ENCODE measurements at regions not wholly inside any gene's neighbourhood (a gene's known extent, or its start where the extent isn't known, plus 50 kb on each side); places are given as distances from the start of the nearest gene placed in this dataset.

GRCh38 chr3:159904455-159904854, 84.2 kb upstream of the IL12A start:
- H3F3A ChIP-seq (ENCODE audit: insufficient read depth) = no peaks in the 10 kb centered on the region
- no peak overlapping the region for H2AFZ ChIP-seq (ENCODE audit: low read depth, low read length, severe bottlenecking)
- no peak overlapping the region for H3K27ac ChIP-seq (ENCODE audit: low read depth, low read length)
- no peaks in the 10 kb centered on the region for H3K36me3 ChIP-seq (ENCODE audit: low read length)
- H4K20me1 ChIP-seq (ENCODE audit: low read depth, low read length) = no peaks in the 10 kb centered on the region
- no peaks in the 10 kb centered on the region for H3K9me2 ChIP-seq (replicated peaks; ENCODE audit: insufficient read depth, low read length)
- H3K9ac ChIP-seq (ENCODE audit: low read length) = no peak overlapping the region
- H3K4me2 ChIP-seq (ENCODE audit: low read depth, low read length, poor library complexity, severe bottlenecking) = no peak overlapping the region
- no peaks in the 10 kb centered on the region for H3K79me2 ChIP-seq (ENCODE audit: insufficient read depth, low read length)
- no peak for TF ChIP-seq CTCF (IDR thresholded peaks at IDR 0.05; ENCODE audit: insufficient read depth, low read length, poor library complexity, severe bottlenecking)
- no peak for TF ChIP-seq EZH2phosphoT487 (conservative IDR thresholded peaks at IDR 0.05; ENCODE audit: low read length)
- H3K4me3 ChIP-seq (ENCODE audit: insufficient read depth, low read length, poor library complexity, severe bottlenecking) = no peak overlapping the region
- no peaks in the 10 kb centered on the region for H3K9me3 ChIP-seq (ENCODE audit: insufficient read depth, low read length)
- no peaks in the 10 kb centered on the region for H3K27me3 ChIP-seq (ENCODE audit: low read length)

GRCh38 chr3:159904911-159905310, 83.7 kb upstream of the IL12A start:
- H3K79me2 ChIP-seq (ENCODE audit: insufficient read depth, low read length) = no peaks in the 10 kb centered on the region
- H2AFZ ChIP-seq (ENCODE audit: low read depth, low read length, severe bottlenecking) = no peak overlapping the region
- H3K4me2 ChIP-seq (ENCODE audit: low read depth, low read length, poor library complexity, severe bottlenecking) = no peak overlapping the region
- no peaks in the 10 kb centered on the region for H3K9me3 ChIP-seq (ENCODE audit: insufficient read depth, low read length)
- no peaks in the 10 kb centered on the region for H3K27me3 ChIP-seq (ENCODE audit: low read length)
- H3K27ac ChIP-seq (ENCODE audit: low read depth, low read length) = no peak overlapping the region
- no peaks in the 10 kb centered on the region for H3F3A ChIP-seq (ENCODE audit: insufficient read depth)
- no peaks in the 10 kb centered on the region for H3K36me3 ChIP-seq (ENCODE audit: low read length)
- H3K9ac ChIP-seq (ENCODE audit: low read length) = no peak overlapping the region
- H4K20me1 ChIP-seq (ENCODE audit: low read depth, low read length) = no peaks in the 10 kb centered on the region
- TF ChIP-seq CTCF (IDR thresholded peaks at IDR 0.05; ENCODE audit: insufficient read depth, low read length, poor library complexity, severe bottlenecking) (no peak), EZH2phosphoT487 (conservative IDR thresholded peaks at IDR 0.05; ENCODE audit: low read length) (no peak)
- no peak overlapping the region for H3K4me3 ChIP-seq (ENCODE audit: insufficient read depth, low read length, poor library complexity, severe bottlenecking)
- H3K9me2 ChIP-seq (replicated peaks; ENCODE audit: insufficient read depth, low read length) = no peaks in the 10 kb centered on the region

- Histone ChIP-seq H4K20me1 (ENCODE audit: low read depth, low read length) (no peaks in the 10 kb centered on the region), H3K4me2 (ENCODE audit: low read depth, low read length, poor library complexity, severe bottlenecking) (no peak overlapping the region), H3K79me2 (ENCODE audit: insufficient read depth, low read length) (no peaks in the 10 kb centered on the region), H3F3A (ENCODE audit: insufficient read depth) (no peaks in the 10 kb centered on the region), H2AFZ (ENCODE audit: low read depth, low read length, severe bottlenecking) (no peak overlapping the region), H3K9ac (ENCODE audit: low read length) (no peak overlapping the region), H3K36me3 (ENCODE audit: low read length) (no peaks in the 10 kb centered on the region), H3K9me3 (ENCODE audit: insufficient read depth, low read length) (no peaks in the 10 kb centered on the region), H3K27me3 (ENCODE audit: low read length) (no peaks in the 10 kb centered on the region), H3K4me3 (ENCODE audit: insufficient read depth, low read length, poor library complexity, severe bottlenecking) (no peak overlapping the region), H3K9me2 (replicated peaks; ENCODE audit: insufficient read depth, low read length) (no peaks in the 10 kb centered on the region), H3K27ac (ENCODE audit: low read depth, low read length) (no peak overlapping the region)
- TF ChIP-seq CTCF (IDR thresholded peaks at IDR 0.05; ENCODE audit: insufficient read depth, low read length, poor library complexity, severe bottlenecking) = no peak
- TF ChIP-seq EZH2phosphoT487 (conservative IDR thresholded peaks at IDR 0.05; ENCODE audit: low read length) = no peak
Observed at GRCh38 chr3:159907828-159908227, 80.8 kb upstream of the IL12A start.

Data from SU-DHL-6 (cell line).